T-helper 1 cell treated with Interleukin-12 subunit alpha and Interleukin-12 subunit beta and Interleukin-4 antibody, amounts not matched to agents 30 μg/mL and 1 μg/mL, for 36 hours (primary cell): ENCODE measurements at regions not wholly inside any gene's neighbourhood (a gene's known extent, or its start where the extent isn't known, plus 50 kb on each side); places are given as distances from the start of the nearest gene placed in this dataset.
"Not testable (repeated sequence)": the region's sequence is repeated elsewhere in the genome, so short reads cannot be mapped to it uniquely, and the experiment has no call there.

Experiments
- H3K27ac Mint-ChIP-seq: one replicate; pipeline ENCODE4 v1.8.0; 2021; ENCODE audit warnings: mild to moderate bottlenecking, mixed read lengths
- H3K27me3 Mint-ChIP-seq: one replicate; pipeline ENCODE4 v1.8.0; 2021; ENCODE audit warnings: low read depth, mixed read lengths
- H3K36me3 Mint-ChIP-seq: one replicate; pipeline ENCODE4 v1.8.0; 2021; ENCODE audit warnings: low read depth, mixed read lengths
- H3K4me1 Mint-ChIP-seq: one replicate; pipeline ENCODE4 v1.8.0; 2021; ENCODE audit warnings: low read depth, mixed read lengths
- H3K4me3 Mint-ChIP-seq: one replicate; pipeline ENCODE4 v1.8.0; 2021; ENCODE audit warnings: mild to moderate bottlenecking, moderate library complexity, mixed read lengths
- H3K9me3 Mint-ChIP-seq: one replicate; pipeline ENCODE4 v1.8.0; 2021; ENCODE audit warnings: mixed read lengths

DNA sequence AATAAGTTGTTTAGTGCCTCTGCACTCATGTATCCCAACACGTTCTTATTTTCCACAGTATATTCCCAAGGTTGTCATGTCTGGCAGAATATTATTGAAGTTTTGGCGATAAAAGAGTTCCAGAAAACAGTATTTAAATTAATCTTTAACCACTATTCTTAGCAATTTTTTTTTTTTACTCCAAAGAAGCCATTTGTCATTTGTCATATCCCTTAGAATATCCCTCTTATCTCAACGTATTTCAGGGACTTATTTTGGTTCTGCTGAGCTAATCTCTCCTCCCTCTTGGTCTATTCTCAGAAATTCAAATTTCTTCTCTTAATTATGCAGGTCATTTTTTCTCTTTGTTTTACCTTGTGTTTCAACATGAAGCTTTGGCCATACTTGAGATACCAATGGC lies 643.4 kb downstream of the ANKRD7 start:
- H3K27me3 Mint-ChIP-seq = no peaks in the 10 kb centered on the region
- H3K4me3 Mint-ChIP-seq = no peak overlapping the region
- H3K4me1 Mint-ChIP-seq = no peaks in the 10 kb centered on the region
- no peak overlapping the region for H3K27ac Mint-ChIP-seq
- H3K36me3 Mint-ChIP-seq = no peaks in the 10 kb centered on the region
- no peaks in the 10 kb centered on the region for H3K9me3 Mint-ChIP-seq

DNA sequence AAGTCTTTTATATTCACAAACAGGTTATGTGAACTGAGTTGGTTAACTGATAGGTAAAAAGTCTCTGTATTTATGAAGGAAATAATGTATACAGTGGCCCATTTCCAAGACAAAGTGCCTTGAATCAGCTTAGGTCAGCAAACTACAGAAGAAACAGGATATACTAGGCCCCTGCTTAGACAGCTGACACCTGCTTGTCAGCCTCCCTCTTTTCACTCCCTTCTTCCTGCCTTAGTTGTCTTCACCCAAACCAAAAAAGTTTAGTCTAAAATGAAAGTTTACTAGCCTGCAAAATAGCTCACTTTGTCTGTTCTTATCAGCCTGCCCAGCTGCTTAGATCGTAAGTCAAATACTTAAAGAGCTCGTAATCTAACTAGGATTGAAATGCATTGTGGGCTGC lies 644.6 kb downstream of the ANKRD7 start:
- H3K36me3 Mint-ChIP-seq, H3K4me1 Mint-ChIP-seq, H3K9me3 Mint-ChIP-seq, H3K27me3 Mint-ChIP-seq, H3K27ac Mint-ChIP-seq, H3K4me3 Mint-ChIP-seq: not testable (repeated sequence)

DNA sequence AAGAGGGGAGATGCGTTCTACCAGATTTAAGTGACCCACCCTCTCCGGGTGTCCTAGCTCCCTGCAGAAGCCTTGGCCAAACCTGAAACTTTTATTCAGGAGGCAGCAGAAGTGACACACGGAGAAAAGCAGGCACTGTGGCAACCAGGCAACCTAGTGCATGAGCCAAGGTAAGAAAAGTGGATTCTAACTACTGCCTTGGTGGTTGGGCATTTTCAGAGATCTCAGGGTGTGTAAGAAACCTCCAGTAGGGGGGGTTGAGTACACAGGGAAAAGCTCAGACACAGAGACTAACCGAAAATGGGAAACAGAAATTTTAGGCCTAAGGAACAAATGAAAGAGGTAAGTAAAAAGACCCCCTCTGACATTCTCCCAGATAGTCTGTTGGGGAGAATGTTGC lies 645.7 kb downstream of the ANKRD7 start:
- no peaks in the 10 kb centered on the region for H3K9me3 Mint-ChIP-seq
- no peak overlapping the region for H3K4me3 Mint-ChIP-seq
- no peaks in the 10 kb centered on the region for H3K27me3 Mint-ChIP-seq
- no peaks in the 10 kb centered on the region for H3K4me1 Mint-ChIP-seq
- no peaks in the 10 kb centered on the region for H3K36me3 Mint-ChIP-seq
- H3K27ac Mint-ChIP-seq = no peak overlapping the region

DNA sequence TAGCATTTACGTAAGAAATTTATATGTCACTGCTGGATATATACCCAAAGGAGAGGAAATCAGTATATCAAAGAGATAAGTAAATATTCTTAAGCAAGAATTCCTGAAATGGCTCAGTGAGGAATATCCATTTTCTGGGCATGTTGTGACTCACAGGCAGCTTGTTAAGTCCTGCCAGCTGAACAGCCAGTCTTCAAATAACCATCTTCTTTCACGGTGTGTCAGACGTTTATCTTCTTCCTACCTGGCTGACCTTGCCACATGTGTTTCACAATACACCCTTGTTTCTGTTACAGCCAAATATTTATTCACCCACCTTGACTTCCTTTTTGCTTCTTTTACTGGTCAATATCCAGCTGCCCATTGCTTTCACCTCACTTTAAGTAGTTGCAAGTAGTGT lies 648.1 kb downstream of the ANKRD7 start:
- Mint-ChIP-seq H3K9me3 (no peaks in the 10 kb centered on the region), H3K27ac (no peak overlapping the region), H3K27me3 (no peaks in the 10 kb centered on the region), H3K4me3 (no peak overlapping the region), H3K36me3 (no peaks in the 10 kb centered on the region), H3K4me1 (no peaks in the 10 kb centered on the region)

DNA sequence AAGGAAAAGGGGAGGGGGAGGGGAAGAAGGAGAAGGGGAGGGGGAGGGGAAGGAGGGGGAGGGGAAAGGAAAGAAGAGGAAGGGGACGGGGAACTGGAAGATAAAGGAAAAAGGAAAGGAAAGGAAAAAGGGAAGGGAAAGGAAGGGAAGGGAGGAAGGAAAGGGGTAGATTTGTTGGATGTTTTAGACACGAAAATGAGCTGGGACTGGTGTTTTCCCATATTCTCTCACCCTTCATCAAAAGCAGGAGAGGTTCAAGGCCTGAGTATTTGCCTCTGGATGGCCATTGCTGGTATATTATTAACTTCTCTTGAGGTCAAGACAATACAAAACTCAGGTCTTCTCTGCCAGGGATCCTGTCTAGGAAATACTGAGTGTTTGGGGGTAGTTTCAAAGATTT lies 652.7 kb downstream of the ANKRD7 start:
- H3K9me3 Mint-ChIP-seq = no peaks in the 10 kb centered on the region
- H3K36me3 Mint-ChIP-seq = no peaks in the 10 kb centered on the region
- no peak overlapping the region for H3K27ac Mint-ChIP-seq
- no peaks in the 10 kb centered on the region for H3K4me1 Mint-ChIP-seq
- H3K4me3 Mint-ChIP-seq = no peak overlapping the region
- H3K27me3 Mint-ChIP-seq = no peaks in the 10 kb centered on the region

DNA sequence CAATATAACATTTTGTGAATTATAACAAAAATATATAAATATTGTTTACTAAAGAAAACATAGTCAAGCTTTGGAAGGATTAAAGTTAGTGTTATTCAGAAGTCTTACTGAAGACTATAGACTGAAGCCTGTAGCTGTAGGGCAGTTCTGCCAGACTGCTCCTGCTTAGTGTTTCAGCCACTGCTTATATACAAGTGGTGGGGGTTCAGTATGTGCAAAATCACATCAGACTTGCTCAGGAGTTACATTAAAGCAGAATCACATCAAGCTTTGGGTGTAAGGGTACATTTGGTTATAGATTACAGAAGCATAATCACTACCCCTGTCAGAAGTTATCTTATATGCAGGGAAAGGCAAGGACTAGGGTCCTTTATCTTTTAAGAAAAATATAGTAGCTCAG lies 653.8 kb downstream of the ANKRD7 start:
- Mint-ChIP-seq H3K36me3 (no peaks in the 10 kb centered on the region), H3K4me1 (no peaks in the 10 kb centered on the region), H3K27ac (no peak overlapping the region), H3K27me3 (no peaks in the 10 kb centered on the region), H3K9me3 (no peaks in the 10 kb centered on the region), H3K4me3 (no peak overlapping the region)

DNA sequence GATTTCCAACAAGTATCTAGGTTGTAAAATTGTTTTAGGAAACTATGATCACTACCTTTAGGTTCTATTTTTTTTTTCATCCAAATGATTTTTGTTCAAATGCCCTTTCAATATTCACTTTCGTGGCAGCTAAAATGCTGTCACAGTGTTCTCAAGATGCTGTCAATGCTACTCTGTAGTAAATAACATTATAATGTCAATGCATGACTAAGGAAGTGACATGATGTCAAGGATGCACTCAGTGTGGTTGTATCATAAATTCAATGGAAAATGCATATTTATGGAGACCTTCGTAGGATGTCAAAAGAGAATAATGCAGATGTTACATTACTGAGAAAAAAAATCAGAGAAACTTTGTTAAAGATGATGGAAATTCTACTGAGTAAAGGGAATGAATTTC lies 673.8 kb downstream of the ANKRD7 start:
- H3K27ac Mint-ChIP-seq = no peak overlapping the region
- no peak overlapping the region for H3K4me3 Mint-ChIP-seq
- peaks cover 5% of the 10 kb centered on the region for H3K9me3 Mint-ChIP-seq
- no peaks in the 10 kb centered on the region for H3K4me1 Mint-ChIP-seq
- no peaks in the 10 kb centered on the region for H3K27me3 Mint-ChIP-seq
- no peaks in the 10 kb centered on the region for H3K36me3 Mint-ChIP-seq

DNA sequence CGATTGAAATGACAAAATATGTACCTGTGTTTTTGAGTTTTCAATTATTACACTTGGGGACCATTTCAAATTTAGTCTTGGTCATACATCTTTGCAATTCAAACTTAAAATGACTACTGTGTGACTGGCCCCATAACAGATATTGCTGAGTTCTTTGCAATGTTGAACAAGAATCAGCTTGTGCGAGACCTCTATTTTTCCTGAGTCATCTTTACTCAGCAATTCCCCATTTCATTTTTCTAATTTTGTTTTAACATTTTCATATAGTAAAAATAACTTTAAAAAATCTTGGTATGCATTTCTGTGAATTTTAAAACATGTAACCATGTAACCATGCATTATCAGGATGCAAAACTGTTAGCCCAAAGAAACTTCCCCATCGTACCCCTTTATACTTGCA lies 678.1 kb downstream of the ANKRD7 start:
- Mint-ChIP-seq H3K27me3 (no peaks in the 10 kb centered on the region), H3K27ac (no peak overlapping the region), H3K36me3 (no peaks in the 10 kb centered on the region), H3K4me1 (no peaks in the 10 kb centered on the region), H3K4me3 (no peak overlapping the region), H3K9me3 (peaks cover 5% of the 10 kb centered on the region)

DNA sequence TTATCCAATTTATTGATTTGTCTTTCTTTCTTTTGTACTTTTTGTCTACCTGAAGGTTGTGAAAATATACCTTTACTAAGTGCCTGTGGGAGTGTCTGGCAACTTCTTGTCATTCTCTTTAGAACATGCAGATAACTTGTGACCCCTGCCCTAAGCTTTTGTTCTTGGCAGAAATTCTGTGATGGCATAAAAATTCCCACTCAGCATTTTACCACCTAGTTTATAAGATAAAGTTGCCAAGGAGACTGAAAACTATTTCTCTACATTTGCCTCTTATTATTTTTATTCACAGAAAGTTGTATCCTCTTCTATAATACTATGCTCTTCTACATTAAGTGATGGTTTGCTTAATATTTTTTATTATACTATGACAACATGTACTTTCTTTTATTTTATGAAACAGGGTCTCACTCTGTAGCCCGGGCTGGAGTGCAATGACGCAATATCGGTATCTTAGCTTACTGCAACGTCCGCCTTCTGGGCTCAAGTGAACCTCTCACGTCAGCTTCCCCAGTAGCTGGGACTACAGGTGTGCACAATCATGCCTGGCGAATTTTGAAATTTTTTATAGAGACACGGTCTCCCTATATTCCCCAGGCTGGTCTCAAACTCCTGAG lies 683.5 kb downstream of the ANKRD7 start:
- no peak overlapping the region for H3K27ac Mint-ChIP-seq
- H3K9me3 Mint-ChIP-seq = no peaks in the 10 kb centered on the region
- H3K36me3 Mint-ChIP-seq = no peaks in the 10 kb centered on the region
- H3K4me3 Mint-ChIP-seq = no peak overlapping the region
- no peaks in the 10 kb centered on the region for H3K27me3 Mint-ChIP-seq
- no peaks in the 10 kb centered on the region for H3K4me1 Mint-ChIP-seq

DNA sequence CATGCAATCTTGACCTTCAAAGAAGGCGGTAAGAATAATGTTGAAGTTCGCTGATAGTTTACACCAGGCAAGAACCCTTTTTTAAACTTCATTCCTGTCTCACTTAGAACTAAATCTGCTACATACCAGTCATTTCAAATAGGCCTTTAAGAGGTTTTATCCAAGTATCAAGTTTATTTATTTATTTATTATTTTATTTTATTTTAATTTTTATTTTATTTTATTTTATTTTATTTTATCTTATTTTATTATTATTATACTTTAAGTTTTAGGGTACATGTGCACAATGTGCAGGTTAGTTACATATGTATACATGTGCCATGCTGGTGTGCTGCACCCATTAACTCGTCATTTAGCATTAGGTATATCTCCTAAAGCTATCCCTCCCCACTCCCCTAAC lies 691.6 kb downstream of the ANKRD7 start:
- not testable (repeated sequence) for H3K27me3 Mint-ChIP-seq, H3K4me1 Mint-ChIP-seq, H3K36me3 Mint-ChIP-seq, H3K9me3 Mint-ChIP-seq, H3K27ac Mint-ChIP-seq, H3K4me3 Mint-ChIP-seq

DNA sequence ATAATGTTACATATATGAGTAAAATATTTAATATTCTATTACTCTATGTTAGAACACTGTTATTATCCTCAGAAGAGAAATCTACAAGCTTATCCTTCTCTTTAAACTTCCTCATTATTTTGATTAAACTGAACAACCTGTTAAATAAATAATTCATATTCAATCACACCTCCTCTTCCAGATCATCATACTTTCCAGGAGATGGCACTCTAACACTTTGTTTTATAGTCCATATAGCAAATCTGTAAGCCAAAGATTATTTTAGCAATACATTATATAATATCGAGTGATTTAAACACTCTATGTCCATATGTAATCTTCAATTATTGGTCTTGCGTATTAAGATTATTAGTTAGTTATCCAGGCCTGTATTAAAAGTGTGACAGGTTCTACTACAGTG lies 694.1 kb downstream of the ANKRD7 start:
- Mint-ChIP-seq H3K27ac (no peak overlapping the region), H3K4me3 (no peak overlapping the region), H3K36me3 (no peaks in the 10 kb centered on the region), H3K9me3 (no peaks in the 10 kb centered on the region), H3K4me1 (no peaks in the 10 kb centered on the region), H3K27me3 (no peaks in the 10 kb centered on the region)

DNA sequence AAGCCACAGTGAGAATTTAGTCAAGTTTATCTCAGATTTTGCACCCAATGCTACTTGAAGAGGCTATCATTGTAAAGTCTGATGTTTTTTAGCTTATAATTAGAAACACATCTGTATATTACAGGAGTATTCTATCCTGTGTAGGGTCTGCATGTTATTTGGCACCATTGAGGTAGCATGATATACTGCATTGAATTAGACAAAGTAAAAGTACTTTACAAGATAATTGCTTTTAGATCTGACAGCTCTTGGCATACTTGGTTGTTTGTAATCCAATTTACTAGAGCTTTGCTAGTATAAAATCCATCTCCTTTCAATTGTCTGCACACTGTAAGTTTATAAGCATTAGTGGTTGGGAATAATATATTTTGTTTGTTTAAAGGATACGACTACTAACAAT lies 714.3 kb downstream of the ANKRD7 start:
- H3K4me3 Mint-ChIP-seq = no peak overlapping the region

DNA sequence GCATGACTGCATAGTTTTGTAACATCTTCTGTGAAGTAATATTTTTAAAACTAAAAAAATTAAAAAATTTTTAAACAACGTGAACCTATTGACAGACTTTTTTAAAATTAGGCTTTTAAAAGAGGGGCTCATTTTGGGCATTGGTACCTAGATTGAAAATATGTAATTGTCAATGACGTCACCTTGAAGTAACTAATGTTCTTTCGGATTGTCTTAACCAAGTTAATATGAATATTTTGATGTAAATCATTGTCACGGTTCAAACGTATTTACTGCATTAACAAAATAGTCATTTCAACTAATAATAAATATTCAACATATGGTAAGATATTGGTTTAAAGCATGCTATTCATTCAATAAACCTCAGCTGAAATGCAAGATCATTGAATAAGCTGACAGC lies 719.8 kb downstream of the ANKRD7 start:
- H3K27me3 Mint-ChIP-seq = no peaks in the 10 kb centered on the region
- no peak overlapping the region for H3K27ac Mint-ChIP-seq
- H3K36me3 Mint-ChIP-seq = no peaks in the 10 kb centered on the region

More for the DNA sequence above, 714.3 kb downstream of the ANKRD7 start:
- Mint-ChIP-seq H3K27ac (no peak overlapping the region), H3K9me3 (no peaks in the 10 kb centered on the region), H3K4me1 (no peaks in the 10 kb centered on the region), H3K27me3 (no peaks in the 10 kb centered on the region), H3K36me3 (no peaks in the 10 kb centered on the region)

DNA sequence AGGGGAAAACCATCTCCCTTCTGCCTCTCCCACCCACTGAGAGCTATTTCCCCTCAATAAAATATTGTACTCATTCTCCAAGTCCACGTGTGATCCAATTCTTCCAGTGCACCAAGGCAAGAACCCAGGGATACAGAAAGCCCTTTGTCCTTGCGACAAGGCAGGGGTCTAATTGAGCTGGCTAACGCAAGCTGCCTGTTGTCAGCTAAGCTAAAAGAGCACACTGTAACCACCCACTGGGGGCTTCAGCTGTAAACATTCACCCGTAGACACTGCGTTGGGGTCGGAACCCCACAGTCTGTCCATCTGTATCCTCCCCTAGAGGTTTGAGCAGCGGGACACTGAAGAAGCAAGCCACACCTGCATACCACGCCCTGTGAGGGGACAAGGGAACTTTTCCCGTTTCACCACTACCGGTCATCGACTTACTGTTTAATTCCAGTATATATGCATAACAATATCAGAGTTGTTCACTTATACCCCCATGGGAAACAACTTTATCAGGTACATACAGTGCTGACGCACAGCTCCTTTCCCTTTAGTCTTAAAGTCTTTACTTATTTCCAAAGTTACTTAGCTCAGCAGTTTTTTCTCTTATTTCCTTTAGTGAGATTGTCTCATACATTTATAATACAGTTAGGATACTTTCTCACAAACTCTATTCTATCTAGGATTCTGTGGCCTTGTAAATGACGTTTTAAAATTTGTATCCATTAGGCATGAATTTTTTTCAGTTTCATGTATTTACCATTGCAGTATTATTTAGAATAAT lies 721.6 kb downstream of the ANKRD7 start:
- no peaks in the 10 kb centered on the region for H3K27me3 Mint-ChIP-seq
- no peaks in the 10 kb centered on the region for H3K9me3 Mint-ChIP-seq
- H3K36me3 Mint-ChIP-seq = no peaks in the 10 kb centered on the region
- no peaks in the 10 kb centered on the region for H3K4me1 Mint-ChIP-seq
- H3K27ac Mint-ChIP-seq = no peak overlapping the region
- no peak overlapping the region for H3K4me3 Mint-ChIP-seq

More for the DNA sequence above, 719.8 kb downstream of the ANKRD7 start:
- Mint-ChIP-seq H3K4me3 (no peak overlapping the region), H3K9me3 (no peaks in the 10 kb centered on the region), H3K4me1 (no peaks in the 10 kb centered on the region)

DNA sequence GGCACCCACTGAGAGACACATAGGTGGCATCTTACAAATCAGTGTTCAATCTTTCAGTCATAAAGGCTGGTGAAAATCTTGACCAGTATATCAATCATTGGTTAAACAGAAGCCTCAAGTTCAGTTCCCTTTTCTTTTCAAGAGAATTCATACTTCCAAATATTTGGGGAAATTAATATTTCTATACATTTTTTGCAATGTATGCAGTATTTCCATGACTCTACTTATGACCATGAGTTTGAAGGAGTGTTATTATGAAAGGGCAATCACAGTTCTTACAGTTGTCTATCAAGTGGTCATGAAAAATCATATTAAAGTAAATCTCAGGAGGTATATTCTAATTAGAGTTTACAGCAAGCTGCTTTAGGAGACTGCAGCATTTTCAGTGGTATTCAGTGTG lies 724.0 kb downstream of the ANKRD7 start:
- no peaks in the 10 kb centered on the region for H3K4me1 Mint-ChIP-seq
- H3K27ac Mint-ChIP-seq = no peak overlapping the region
- no peak overlapping the region for H3K4me3 Mint-ChIP-seq
- H3K9me3 Mint-ChIP-seq = no peaks in the 10 kb centered on the region
- no peaks in the 10 kb centered on the region for H3K36me3 Mint-ChIP-seq
- no peaks in the 10 kb centered on the region for H3K27me3 Mint-ChIP-seq
